ENCODE measurements at regions not wholly inside any gene's neighbourhood (a gene's known extent, or its start where the extent isn't known, plus 50 kb on each side); places are given as distances from the start of the nearest gene placed in this dataset.
"Not testable (repeated sequence)": the region's sequence is repeated elsewhere in the genome, so short reads cannot be mapped to it uniquely, and the experiment has no call there.

GRCh38 chr10:8338177-8338766, 283.8 kb downstream of the GATA3 start:
- H3K4me3 ChIP-seq (ENCODE audit: low read depth, low read length) = no peak overlapping the region
- no peak for TF ChIP-seq CTCF (IDR thresholded peaks at IDR 0.05; ENCODE audit: insufficient read depth, low read length, poor library complexity, severe bottlenecking)
- H3K36me3 ChIP-seq (ENCODE audit: control insufficient read depth, insufficient read depth, low read length) = no peaks in the 10 kb centered on the region
- H3K27me3 ChIP-seq (ENCODE audit: control insufficient read depth, insufficient read depth, low read length) = no peaks in the 10 kb centered on the region
- no peak for DNase-seq (ENCODE audit: low read depth)

GRCh38 chr10:8344756-8345155, 290.3 kb downstream of the GATA3 start:
- Histone ChIP-seq H3K27me3 (ENCODE audit: control insufficient read depth, insufficient read depth, low read length) (no peaks in the 10 kb centered on the region), H3K36me3 (ENCODE audit: control insufficient read depth, insufficient read depth, low read length) (no peaks in the 10 kb centered on the region), H3K4me3 (ENCODE audit: low read depth, low read length) (no peak overlapping the region)
- no peak for DNase-seq (ENCODE audit: low read depth)
- no peak for TF ChIP-seq CTCF (IDR thresholded peaks at IDR 0.05; ENCODE audit: insufficient read depth, low read length, poor library complexity, severe bottlenecking)

GRCh38 chr10:8346861-8347260, 292.4 kb downstream of the GATA3 start:
- Histone ChIP-seq H3K4me3 (ENCODE audit: low read depth, low read length) (no peak overlapping the region), H3K27me3 (ENCODE audit: control insufficient read depth, insufficient read depth, low read length) (no peaks in the 10 kb centered on the region), H3K36me3 (ENCODE audit: control insufficient read depth, insufficient read depth, low read length) (no peaks in the 10 kb centered on the region)
- no peak for DNase-seq (ENCODE audit: low read depth)
- no peak for TF ChIP-seq CTCF (IDR thresholded peaks at IDR 0.05; ENCODE audit: insufficient read depth, low read length, poor library complexity, severe bottlenecking)

- not testable (repeated sequence) for DNase-seq (ENCODE audit: low read depth); H3K4me3 ChIP-seq (ENCODE audit: low read depth, low read length); H3K36me3 ChIP-seq (ENCODE audit: control insufficient read depth, insufficient read depth, low read length); H3K27me3 ChIP-seq (ENCODE audit: control insufficient read depth, insufficient read depth, low read length)
Measured at GRCh38 chr10:8347614-8348013, 293.1 kb downstream of the GATA3 start.

GRCh38 chr10:8349610-8350249, 295.2 kb downstream of the GATA3 start:
- no peak for TF ChIP-seq CTCF (IDR thresholded peaks at IDR 0.05; ENCODE audit: insufficient read depth, low read length, poor library complexity, severe bottlenecking)
- H3K36me3 ChIP-seq (ENCODE audit: control insufficient read depth, insufficient read depth, low read length) = no peaks in the 10 kb centered on the region
- H3K27me3 ChIP-seq (ENCODE audit: control insufficient read depth, insufficient read depth, low read length) = no peaks in the 10 kb centered on the region
- no peak overlapping the region for H3K4me3 ChIP-seq (ENCODE audit: low read depth, low read length)
- no peak for DNase-seq (ENCODE audit: low read depth)

- no peaks in the 10 kb centered on the region for H3K27me3 ChIP-seq (ENCODE audit: control insufficient read depth, insufficient read depth, low read length)
- no peak for DNase-seq (ENCODE audit: low read depth)
- TF ChIP-seq CTCF (IDR thresholded peaks at IDR 0.05; ENCODE audit: insufficient read depth, low read length, poor library complexity, severe bottlenecking) = no peak
- no peaks in the 10 kb centered on the region for H3K36me3 ChIP-seq (ENCODE audit: control insufficient read depth, insufficient read depth, low read length)
- H3K4me3 ChIP-seq (ENCODE audit: low read depth, low read length) = no peak overlapping the region
Measured at GRCh38 chr10:8350250-8350967, 295.9 kb downstream of the GATA3 start.

Measured in kidney epithelial cell (primary cell).